ENCODE measurements at regions not wholly inside any gene's neighbourhood (a gene's known extent, or its start where the extent isn't known, plus 50 kb on each side); places are given as distances from the start of the nearest gene placed in this dataset.

DNA sequence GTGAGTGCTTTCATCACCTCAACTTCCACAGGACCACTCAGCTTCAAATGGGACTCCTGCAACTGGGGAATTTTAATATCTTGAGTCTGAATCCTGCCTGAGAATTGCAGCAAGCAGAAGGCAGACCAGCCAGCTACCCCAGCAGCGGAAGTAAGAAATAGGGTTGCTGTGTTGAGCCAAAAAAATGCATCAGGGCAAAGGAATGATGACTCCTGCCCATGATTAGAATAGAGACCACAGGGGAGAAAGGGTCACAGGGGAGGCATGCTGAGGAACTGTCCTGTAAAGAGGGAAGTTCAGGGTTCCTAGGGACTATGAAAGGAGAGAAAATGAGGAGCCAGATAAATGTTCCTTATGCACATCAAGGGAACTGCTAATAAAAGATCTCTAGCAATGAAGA lies 370.2 kb downstream of the KCTD12 start:
- no peaks in the 10 kb centered on the region for H3K36me3 ChIP-seq (ENCODE audit: control insufficient read depth, insufficient read depth, low read length)
- no peaks in the 10 kb centered on the region for H3K27me3 ChIP-seq (ENCODE audit: control insufficient read depth, insufficient read depth, low read length)
- FAIRE-seq: no peak
- H3K4me3 ChIP-seq (ENCODE audit: low read depth, low read length): no peak overlapping the region
- peak; percentile 44 for DNase-seq (ENCODE audit: low read depth)
- no peak for TF ChIP-seq CTCF (IDR thresholded peaks at IDR 0.05; ENCODE audit: insufficient read depth, low read length, severe bottlenecking)

- DNase-seq (ENCODE audit: low read depth): peak; percentile 93
- TF ChIP-seq CTCF (IDR thresholded peaks at IDR 0.05; ENCODE audit: insufficient read depth, low read length, severe bottlenecking): no peak
- FAIRE-seq: no peak
- no peaks in the 10 kb centered on the region for H3K27me3 ChIP-seq (ENCODE audit: control insufficient read depth, insufficient read depth, low read length)
- no peaks in the 10 kb centered on the region for H3K36me3 ChIP-seq (ENCODE audit: control insufficient read depth, insufficient read depth, low read length)
- no peak overlapping the region for H3K4me3 ChIP-seq (ENCODE audit: low read depth, low read length)
Measured at GRCh38 chr13:76512721-76513145, 373.5 kb downstream of the KCTD12 start.

GRCh38 chr13:76505437-76505836 lies 380.8 kb downstream of the KCTD12 start:
- TF ChIP-seq CTCF (IDR thresholded peaks at IDR 0.05; ENCODE audit: insufficient read depth, low read length, severe bottlenecking): no peak
- no peak for FAIRE-seq
- Histone ChIP-seq H3K36me3 (ENCODE audit: control insufficient read depth, insufficient read depth, low read length) (no peaks in the 10 kb centered on the region), H3K4me3 (ENCODE audit: low read depth, low read length) (no peak overlapping the region), H3K27me3 (ENCODE audit: control insufficient read depth, insufficient read depth, low read length) (no peaks in the 10 kb centered on the region)
- DNase-seq (ENCODE audit: low read depth): no peak

- FAIRE-seq: no peak
- no peak for TF ChIP-seq CTCF (IDR thresholded peaks at IDR 0.05; ENCODE audit: insufficient read depth, low read length, severe bottlenecking)
- H3K27me3 ChIP-seq (ENCODE audit: control insufficient read depth, insufficient read depth, low read length): no peaks in the 10 kb centered on the region
- no peak for DNase-seq (ENCODE audit: low read depth)
- no peaks in the 10 kb centered on the region for H3K36me3 ChIP-seq (ENCODE audit: control insufficient read depth, insufficient read depth, low read length)
- no peak overlapping the region for H3K4me3 ChIP-seq (ENCODE audit: low read depth, low read length)
Measured at GRCh38 chr13:76503766-76504165, 382.4 kb downstream of the KCTD12 start.

DNA sequence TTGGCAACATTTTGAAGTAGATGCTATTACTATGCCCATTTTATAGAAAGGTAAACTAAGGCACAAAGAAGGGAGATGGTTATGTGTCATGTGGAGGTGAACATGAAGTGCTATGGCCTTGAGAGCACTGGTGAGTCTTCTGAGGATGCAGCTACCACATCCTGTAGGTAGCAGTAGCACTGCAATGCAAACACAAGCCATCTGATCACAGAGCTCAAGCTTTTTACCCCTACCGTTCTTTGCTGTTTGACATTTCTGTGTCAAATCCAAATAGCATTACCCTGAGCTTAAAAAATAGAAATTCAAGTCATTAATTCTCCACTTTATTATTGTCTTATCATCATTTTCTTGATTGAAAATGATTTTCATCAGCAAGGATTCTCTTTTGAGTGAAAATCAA lies 382.9 kb downstream of the KCTD12 start:
- DNase-seq (ENCODE audit: low read depth): no peak
- Histone ChIP-seq H3K4me3 (ENCODE audit: low read depth, low read length) (no peak overlapping the region), H3K27me3 (ENCODE audit: control insufficient read depth, insufficient read depth, low read length) (no peaks in the 10 kb centered on the region), H3K36me3 (ENCODE audit: control insufficient read depth, insufficient read depth, low read length) (no peaks in the 10 kb centered on the region)
- no peak for TF ChIP-seq CTCF (IDR thresholded peaks at IDR 0.05; ENCODE audit: insufficient read depth, low read length, severe bottlenecking)
- no peak for FAIRE-seq

- TF ChIP-seq CTCF (IDR thresholded peaks at IDR 0.05; ENCODE audit: insufficient read depth, low read length, severe bottlenecking): no peak
- Histone ChIP-seq H3K27me3 (ENCODE audit: control insufficient read depth, insufficient read depth, low read length) (no peaks in the 10 kb centered on the region), H3K36me3 (ENCODE audit: control insufficient read depth, insufficient read depth, low read length) (no peaks in the 10 kb centered on the region), H3K4me3 (ENCODE audit: low read depth, low read length) (no peak overlapping the region)
- FAIRE-seq: no peak
- DNase-seq (ENCODE audit: low read depth): no peak
Measured at GRCh38 chr13:76500894-76501293, 385.3 kb downstream of the KCTD12 start.

Measured in bronchial epithelial cell (primary cell).